H1 (cell line): ENCODE measurements at regions not wholly inside any gene's neighbourhood (a gene's known extent, or its start where the extent isn't known, plus 50 kb on each side); places are given as distances from the start of the nearest gene placed in this dataset.

Experiments used
- CTCF ChIA-PET: fragments of 300-600 bp; sonication (Branson Sonifier 250); formaldehyde crosslinking; loops from one replicate; lab custom pipeline; 2021; ENCODE audit not compliant: partially characterized antibody; lab: Charles Lee
- POLR2A ChIA-PET: fragments of 300-600 bp; sonication (Branson Sonifier 250); formaldehyde crosslinking; loops from one replicate; lab custom pipeline; 2021; ENCODE audit warnings: inconsistent platforms; ENCODE audit not compliant: partially characterized antibody; lab: Charles Lee
- DNase-seq, 2 experiments: peaks; one replicate each; pipeline versions ENCODE4 v3.0.0 to v3.0.0-alpha.2; 2010 to 2022; ENCODE audit warnings: low spot score in 2 of 2, low read depth in 1 of 2, mixed read lengths in 1 of 2
- FAIRE-seq: peaks from 2 replicates; lab custom pipeline; 2011; peaks lifted over from hg19 to GRCh38; lab: Jason Lieb, UNC
- H2AFZ ChIP-seq: 2 replicates; pipeline ENCODE4 v1.8.1; 2012; ENCODE audit warnings: low read length, inconsistent platforms
- H2AK5ac ChIP-seq: 2 replicates; pipeline ENCODE4 v1.6.1; 2013; ENCODE audit warnings: low read depth, low read length
- H2BK120ac ChIP-seq: replicated peaks from 2 replicates; pipeline ENCODE3; 2013; ENCODE audit warnings: low read depth, low read length, inconsistent platforms
- H2BK12ac ChIP-seq: 2 replicates; pipeline ENCODE4 v1.6.1; 2013; ENCODE audit warnings: low read depth, low read length
- H2BK15ac ChIP-seq: 2 replicates; pipeline ENCODE4 v1.6.1; 2013; ENCODE audit warnings: low read length
- H2BK20ac ChIP-seq: 2 replicates; pipeline ENCODE4 v1.6.1; 2013; ENCODE audit warnings: low read length
- H2BK5ac ChIP-seq: 2 replicates; pipeline ENCODE4 v1.6.1; 2013; ENCODE audit warnings: low read depth, low read length
- H3K14ac ChIP-seq: 2 replicates; pipeline ENCODE4 v1.6.1; 2013; ENCODE audit warnings: inconsistent platforms; ENCODE audit not compliant: insufficient read length
- H3K18ac ChIP-seq: 2 replicates; pipeline ENCODE4 v1.6.1; 2013; ENCODE audit warnings: low read length; ENCODE audit errors: extremely low read depth
- H3K23ac ChIP-seq: 2 replicates; pipeline ENCODE4 v1.6.1; 2013; ENCODE audit warnings: inconsistent platforms; ENCODE audit not compliant: insufficient read length
- H3K23me2 ChIP-seq: 2 replicates; pipeline ENCODE4 v1.6.1; 2013; ENCODE audit warnings: low read depth, low read length
- H3K27ac ChIP-seq: 2 replicates; pipeline ENCODE4 v1.6.1; 2011; ENCODE audit warnings: low read depth, low read length, inconsistent platforms
- H3K27me3 ChIP-seq, 4 experiments: replicated peaks in 1 of 4; 1 replicate in 1 of 4; 2 replicates in 3 of 4; pipeline versions ENCODE4 v1.6.1 to v1.8.1; 2011 to 2013; ENCODE audit warnings: low read length in 3 of 4, mild to moderate bottlenecking in 3 of 4, inconsistent platforms in 2 of 4, mixed read lengths in 2 of 4, moderate library complexity in 1 of 4; ENCODE audit not compliant: control insufficient read depth in 3 of 4, insufficient read depth in 3 of 4; ENCODE audit errors: extremely low read depth in 1 of 4
- H3K36me3 ChIP-seq, 4 experiments: 2 replicates each; pipeline versions ENCODE4 v1.6.1 to v1.8.1; 2011 to 2013; ENCODE audit warnings: mild to moderate bottlenecking in 4 of 4, low read length in 3 of 4, moderate library complexity in 2 of 4, control low read depth in 1 of 4, inconsistent platforms in 1 of 4; ENCODE audit not compliant: insufficient read depth in 4 of 4, control insufficient read depth in 2 of 4
- H3K4ac ChIP-seq: replicated peaks from 2 replicates; pipeline ENCODE3; 2013; ENCODE audit warnings: low read length, low read depth, mixed read lengths, inconsistent platforms; ENCODE audit not compliant: insufficient read length
- H3K4me1 ChIP-seq, 4 experiments: replicated peaks in 1 of 4; 1 replicate in 1 of 4; 2 replicates in 3 of 4; pipeline versions ENCODE4 v1.6.1 to v1.8.1; 2011 to 2013; ENCODE audit warnings: low read length in 3 of 4, inconsistent platforms in 2 of 4, mixed read lengths in 1 of 4; ENCODE audit not compliant: insufficient read depth in 4 of 4, control insufficient read depth in 3 of 4
- H3K4me2 ChIP-seq, 2 experiments: 2 replicates each; pipeline versions ENCODE4 v1.6.1 to v1.8.1; 2011 to 2013; ENCODE audit warnings: low read depth in 2 of 2, low read length in 2 of 2, control low read depth in 1 of 2, inconsistent platforms in 1 of 2, mild to moderate bottlenecking in 1 of 2; ENCODE audit not compliant: insufficient read depth in 1 of 2
- H3K4me3 ChIP-seq, 4 experiments: fragments of 200-600, 300-600 bp in 1 of 4; sonication (generic), shearing (Covaris generic), sonication (Bioruptor Twin) in 1 of 4; 2 replicates each; pipeline versions ENCODE4 v1.5.1 to v1.8.1; 2011 to 2016; ENCODE audit warnings: low read length in 4 of 4, low read depth in 3 of 4, control low read depth in 2 of 4, inconsistent platforms in 2 of 4, mild to moderate bottlenecking in 2 of 4, mixed read lengths in 1 of 4, moderate library complexity in 1 of 4; ENCODE audit not compliant: insufficient read depth in 2 of 4; ENCODE audit errors: extremely low read depth in 1 of 4
- H3K56ac ChIP-seq: replicated peaks from 2 replicates; pipeline ENCODE3; 2013; ENCODE audit warnings: low read depth, mild to moderate bottlenecking, mixed read lengths, low read length, inconsistent platforms; ENCODE audit not compliant: insufficient read length
- H3K79me1 ChIP-seq: 2 replicates; pipeline ENCODE4 v1.6.1; 2013; ENCODE audit warnings: low read depth, low read length, control low read depth
- H3K79me2 ChIP-seq, 2 experiments: 2 replicates each; pipeline versions ENCODE4 v1.6.1 to v1.8.1; 2012 to 2013; ENCODE audit warnings: low read length in 2 of 2, mild to moderate bottlenecking in 2 of 2, inconsistent platforms in 1 of 2; ENCODE audit not compliant: insufficient read depth in 2 of 2, control insufficient read depth in 1 of 2
- H3K9ac ChIP-seq, 4 experiments: replicated peaks in 1 of 4; 1 replicate in 1 of 4; 2 replicates in 3 of 4; pipeline versions ENCODE4 v1.6.1 to v1.8.1; 2011 to 2013; ENCODE audit warnings: low read depth in 3 of 4, low read length in 3 of 4, control low read depth in 2 of 4, mild to moderate bottlenecking in 2 of 4, moderate library complexity in 2 of 4, inconsistent platforms in 1 of 4; ENCODE audit errors: extremely low read depth in 1 of 4
- H3K9me3 ChIP-seq, 2 experiments: 2 replicates each; pipeline versions ENCODE4 v1.6.1 to v1.8.1; 2012 to 2013; ENCODE audit warnings: mild to moderate bottlenecking in 2 of 2, moderate library complexity in 2 of 2, control low read depth in 1 of 2, inconsistent platforms in 1 of 2, low read depth in 1 of 2, low read length in 1 of 2, mixed read lengths in 1 of 2; ENCODE audit not compliant: insufficient read depth in 2 of 2
- H4K20me1 ChIP-seq, 2 experiments: replicated peaks in 1 of 2; 2 replicates each; pipeline versions ENCODE3 to v1.8.1; 2011 to 2013; ENCODE audit warnings: inconsistent platforms in 2 of 2, low read length in 2 of 2, mild to moderate bottlenecking in 1 of 2; ENCODE audit not compliant: insufficient read depth in 2 of 2, control insufficient read depth in 1 of 2
- H4K5ac ChIP-seq: 2 replicates; pipeline ENCODE4 v1.6.1; 2013; ENCODE audit warnings: low read length, low read depth, mixed read lengths, inconsistent platforms; ENCODE audit not compliant: insufficient read length
- H4K8ac ChIP-seq: 2 replicates; pipeline ENCODE4 v1.8.0; 2013; ENCODE audit warnings: mild to moderate bottlenecking, moderate library complexity, low read length, inconsistent platforms; ENCODE audit not compliant: insufficient read depth; ENCODE audit errors: extremely low read depth
- H4K91ac ChIP-seq: replicated peaks from 2 replicates; pipeline ENCODE3; 2013; ENCODE audit warnings: low read length, mixed read lengths, inconsistent platforms; ENCODE audit not compliant: insufficient read length
- HDAC2 ChIP-seq, 2 experiments: fragments of 300-600 bp in 1 of 2; sonication (generic) in 1 of 2; IDR thresholded peaks; 2 replicates each; pipeline ENCODE4 v1.6.1; 2011 to 2012; ENCODE audit warnings: low read depth in 2 of 2, low read length in 2 of 2, mild to moderate bottlenecking in 2 of 2, moderate library complexity in 2 of 2, borderline replicate concordance in 1 of 2, inconsistent platforms in 1 of 2
- NRF1 ChIP-seq: IDR thresholded peaks from 2 replicates; pipeline ENCODE4 v1.6.1; 2011; ENCODE audit warnings: mild to moderate bottlenecking, low read depth, low read length, improper control_type of control experiment
- POLR2AphosphoS5 ChIP-seq: IDR thresholded peaks from 2 replicates; pipeline ENCODE4 v1.6.1; 2011; ENCODE audit warnings: low read depth, low read length
- SAP30 ChIP-seq: fragments of 300-600 bp; sonication (generic); IDR thresholded peaks from 2 replicates; pipeline ENCODE4 v1.7.1; 2012; ENCODE audit warnings: low read length, moderate library complexity, mild to moderate bottlenecking, inconsistent platforms; ENCODE audit not compliant: insufficient read depth, insufficient replicate concordance
- SUZ12 ChIP-seq: fragments of 200-600 bp; sonication (generic); IDR thresholded peaks from 2 replicates; pipeline ENCODE4 v1.6.1; 2012; ENCODE audit warnings: mild to moderate bottlenecking, inconsistent platforms, low read length, moderate library complexity, mixed read lengths
- TCF12 ChIP-seq: IDR thresholded peaks from 2 replicates; pipeline ENCODE4 v1.6.1; 2011; ENCODE audit warnings: low read depth, mild to moderate bottlenecking, low read length
- WGBS, 2 experiments: shearing (Covaris generic) in 1 of 2; methylation state at CpG; one replicate each; pipeline versions ENCODE4 v1.1.6 to v1.1.7; 2013 to 2015; ENCODE audit warnings: low lambda C conversion rate in 2 of 2, mixed read lengths in 2 of 2, inconsistent platforms in 1 of 2, low coverage in 1 of 2, missing lambda C conversion rate in 1 of 2; ENCODE audit not compliant: insufficient replicate concordance in 2 of 2, insufficient coverage in 1 of 2, insufficient read length in 1 of 2; ENCODE audit errors: extremely low coverage in 1 of 2, missing lambda C conversion rate in 1 of 2; 5-methylcytosine and 5-hydroxymethylcytosine counted together

GRCh38 chr4:64216741-64217140 lies 192.5 kb downstream of the TECRL start:
- WGBS, 2 experiments = 91% methylated on average over 1 of the region's 1 CpG; no CpG with 5 or more reads in 1 of the 2 experiments
- H3K56ac ChIP-seq = no peak overlapping the region
- TF ChIP-seq TCF12 (no peak), POLR2AphosphoS5 (no peak), SAP30 (no peak), SUZ12 (no peak), HDAC2 (IDR thresholded peaks at IDR 0.05; ENCODE audit: borderline replicate concordance in 1 of 2, low read depth in 2 of 2, low read length in 2 of 2) (no peak), NRF1 (no peak)

More at GRCh38 chr4:64216741-64217140, 192.5 kb downstream of the TECRL start:
- Histone ChIP-seq H3K36me3 (no peaks in the 10 kb centered on the region), H3K23ac (no peak overlapping the region), H3K79me2 (no peaks in the 10 kb centered on the region), H2BK12ac (no peak overlapping the region), H3K4me2 (no peak overlapping the region), H2AFZ (no peak overlapping the region), H2BK20ac (no peak overlapping the region), H2AK5ac (no peak overlapping the region), H4K91ac (no peak overlapping the region), H3K18ac (no peak overlapping the region), H3K9ac (no peak overlapping the region), H3K23me2 (no peaks in the 10 kb centered on the region), H3K4me3 (no peak overlapping the region), H3K27me3 (no peaks in the 10 kb centered on the region), H4K20me1 (no peaks in the 10 kb centered on the region), H2BK120ac (no peak overlapping the region), H3K27ac (no peak overlapping the region), H2BK15ac (no peak overlapping the region), H3K4ac (no peak overlapping the region), H3K79me1 (no peaks in the 10 kb centered on the region), H3K14ac (no peak overlapping the region), H4K8ac (no peak overlapping the region), H3K4me1 (no peaks in the 10 kb centered on the region), H3K9me3 (no peaks in the 10 kb centered on the region), H2BK5ac (no peak overlapping the region), H4K5ac (no peak overlapping the region)
- ChIA-PET CTCF (interaction anchor here (1.0 kb wide), 1 partner anchor 55 kb away, joined by 3 read pairs; no protein-coding TSS in a partner anchor), POLR2A (no interaction called here)
- FAIRE-seq = no peak
- DNase-seq = no peak
